K562 (cell line): ENCODE measurements at regions not wholly inside any gene's neighbourhood (a gene's known extent, or its start where the extent isn't known, plus 50 kb on each side); places are given as distances from the start of the nearest gene placed in this dataset.

Experiments used
- BHLHE40 ChIP-seq: IDR thresholded peaks from 2 replicates; pipeline ENCODE4 v1.6.1; 2011; ENCODE audit warnings: low read length, improper control_type of control experiment
- CCNT2 ChIP-seq: IDR thresholded peaks from 2 replicates; pipeline ENCODE4 v1.6.1; 2011; ENCODE audit warnings: borderline replicate concordance, low read depth, mild to moderate bottlenecking, moderate library complexity, mixed read lengths, low read length; ENCODE audit not compliant: insufficient read length; ENCODE audit errors: extremely low read depth
- EGR1 ChIP-seq: fragments of 450-650 bp; conservative IDR thresholded peaks from 2 replicates; pipeline ENCODE4 v1.6.1; 2017; ENCODE audit warnings: mild to moderate bottlenecking
- ILF3 ChIP-seq: fragments of 450-650 bp; IDR thresholded peaks from 2 replicates; pipeline ENCODE4 v1.6.1; 2018; ENCODE audit warnings: antibody characterized with exemption, mild to moderate bottlenecking, moderate library complexity, borderline replicate concordance
- L3MBTL2 ChIP-seq: fragments of 450-650 bp; IDR thresholded peaks from 2 replicates; pipeline ENCODE4 v1.6.1; 2016; ENCODE audit warnings: mild to moderate bottlenecking, moderate library complexity
- NR2C2 ChIP-seq, 2 experiments: fragments of 200-800 bp in 1 of 2; sonication (Bioruptor generic) in 1 of 2; sonication (generic) in 1 of 2; formaldehyde crosslinking in 1 of 2; IDR thresholded peaks; 2 replicates each; pipeline versions ENCODE4 v1.6.1 to v1.8.0; 2016 to 2022; ENCODE audit warnings: mild to moderate bottlenecking in 1 of 2, missing compliant biosample characterization in 1 of 2, missing genetic modification characterization in 1 of 2, missing genetic modification reagents in 1 of 2
- POLR2G ChIP-seq: fragments of 200-400 bp; formaldehyde crosslinking; IDR thresholded peaks from 2 replicates; pipeline ENCODE4 v1.6.1; 2017; ENCODE audit warnings: low read depth, mild to moderate bottlenecking, antibody characterized with exemption, low read length, moderate library complexity
- RBFOX2 ChIP-seq: fragments of 200-400 bp; formaldehyde crosslinking; IDR thresholded peaks from 2 replicates; pipeline ENCODE4 v1.6.1; 2017; ENCODE audit warnings: low read depth, mild to moderate bottlenecking, low read length, moderate library complexity
- TCF3 ChIP-seq: sonication (generic); formaldehyde crosslinking; IDR thresholded peaks from 2 replicates; pipeline ENCODE4 v1.4.0; 2020; ENCODE audit warnings: mild to moderate bottlenecking, missing genetic modification reagents
- ZBTB7A ChIP-seq: IDR thresholded peaks from 2 replicates; pipeline ENCODE4 v1.6.1; 2011; ENCODE audit warnings: low read depth, mild to moderate bottlenecking, low read length, moderate library complexity, borderline replicate concordance; ENCODE audit not compliant: control insufficient read depth
- ZNF592 ChIP-seq: fragments of 450-650 bp; IDR thresholded peaks from 2 replicates; pipeline ENCODE4 v1.6.1; 2017; ENCODE audit warnings: antibody characterized with exemption, mild to moderate bottlenecking
- TF ChIP-seq, protein P1 (sequence below), 2 experiments: IDR thresholded peaks; 2 replicates each; pipeline ENCODE4 v1.6.1; 2012; ENCODE audit warnings: improper control_type of control experiment in 2 of 2, low read depth in 2 of 2, low read length in 2 of 2, borderline replicate concordance in 1 of 2
- TF ChIP-seq, protein P2 (sequence below): fragments of 200-800 bp; sonication (Bioruptor generic); IDR thresholded peaks from 2 replicates; pipeline ENCODE4 v1.6.1; 2017; ENCODE audit warnings: missing genetic modification characterization, missing compliant biosample characterization

- TF ChIP-seq TCF3 (CRISPR knock-in tag) (no peak), RBFOX2 (peak; percentile 64), NR2C2 (CRISPR knock-in tag; IDR thresholded peaks at IDR 0.05) (no peak), NR2C2 (tag; IDR thresholded peaks at IDR 0.05) (0 out of 2 replicates have a peak, but pooled peaks have one; percentile 12), POLR2G (peak; percentile 70), ZNF592 (peak; percentile 36; the same call in 1 of the 2 replicates), L3MBTL2 (peak; percentile 84), BHLHE40 (peak; percentile 80), ZBTB7A (peak; percentile 28; the same call in 1 of the 2 replicates), EGR1 (peak; percentile 84), CCNT2 (peak; percentile 34), ILF3 (no peak)
- TF ChIP-seq, protein P1, sequence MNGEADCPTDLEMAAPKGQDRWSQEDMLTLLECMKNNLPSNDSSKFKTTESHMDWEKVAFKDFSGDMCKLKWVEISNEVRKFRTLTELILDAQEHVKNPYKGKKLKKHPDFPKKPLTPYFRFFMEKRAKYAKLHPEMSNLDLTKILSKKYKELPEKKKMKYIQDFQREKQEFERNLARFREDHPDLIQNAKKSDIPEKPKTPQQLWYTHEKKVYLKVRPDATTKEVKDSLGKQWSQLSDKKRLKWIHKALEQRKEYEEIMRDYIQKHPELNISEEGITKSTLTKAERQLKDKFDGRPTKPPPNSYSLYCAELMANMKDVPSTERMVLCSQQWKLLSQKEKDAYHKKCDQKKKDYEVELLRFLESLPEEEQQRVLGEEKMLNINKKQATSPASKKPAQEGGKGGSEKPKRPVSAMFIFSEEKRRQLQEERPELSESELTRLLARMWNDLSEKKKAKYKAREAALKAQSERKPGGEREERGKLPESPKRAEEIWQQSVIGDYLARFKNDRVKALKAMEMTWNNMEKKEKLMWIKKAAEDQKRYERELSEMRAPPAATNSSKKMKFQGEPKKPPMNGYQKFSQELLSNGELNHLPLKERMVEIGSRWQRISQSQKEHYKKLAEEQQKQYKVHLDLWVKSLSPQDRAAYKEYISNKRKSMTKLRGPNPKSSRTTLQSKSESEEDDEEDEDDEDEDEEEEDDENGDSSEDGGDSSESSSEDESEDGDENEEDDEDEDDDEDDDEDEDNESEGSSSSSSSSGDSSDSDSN (IDR thresholded peaks at IDR 0.05; ENCODE audit: borderline replicate concordance in 1 of 2, low read depth in 2 of 2, low read length in 2 of 2), result 0 out of 4 replicates have a peak, but pooled peaks of 1 of the 2 experiments have one; percentile 22
- TF ChIP-seq, protein P2, sequence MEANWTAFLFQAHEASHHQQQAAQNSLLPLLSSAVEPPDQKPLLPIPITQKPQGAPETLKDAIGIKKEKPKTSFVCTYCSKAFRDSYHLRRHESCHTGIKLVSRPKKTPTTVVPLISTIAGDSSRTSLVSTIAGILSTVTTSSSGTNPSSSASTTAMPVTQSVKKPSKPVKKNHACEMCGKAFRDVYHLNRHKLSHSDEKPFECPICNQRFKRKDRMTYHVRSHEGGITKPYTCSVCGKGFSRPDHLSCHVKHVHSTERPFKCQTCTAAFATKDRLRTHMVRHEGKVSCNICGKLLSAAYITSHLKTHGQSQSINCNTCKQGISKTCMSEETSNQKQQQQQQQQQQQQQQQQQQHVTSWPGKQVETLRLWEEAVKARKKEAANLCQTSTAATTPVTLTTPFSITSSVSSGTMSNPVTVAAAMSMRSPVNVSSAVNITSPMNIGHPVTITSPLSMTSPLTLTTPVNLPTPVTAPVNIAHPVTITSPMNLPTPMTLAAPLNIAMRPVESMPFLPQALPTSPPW (CRISPR knock-in tag), result peak; percentile 33; the same call in 1 of the 2 replicates
- TF ChIP-seq, all 486 proteins: peak for 17
These were observed 139.4 kb upstream of the CPEB2 start (continued) for GRCh38 chr4:14862891-14863290.
